Activated CD4-positive, alpha-beta T cell treated with anti-CD3 and anti-CD28 coated beads, Interleukin-2, amount 50 U/mL, for 48 hours (primary cell): ENCODE measurements at regions not wholly inside any gene's neighbourhood (a gene's known extent, or its start where the extent isn't known, plus 50 kb on each side); places are given as distances from the start of the nearest gene placed in this dataset.

Source experiments
- DNase-seq, 2 experiments: peaks; one replicate each; pipeline ENCODE4 v3.0.0-alpha.2; 2020

- no peak for DNase-seq
Measured at GRCh38 chr9:107933516-107933915, 443.9 kb upstream of the KLF4 start.

GRCh38 chr9:107933097-107933496 lies 443.5 kb upstream of the KLF4 start:
- no peak for DNase-seq

- no peak for DNase-seq
Measured at GRCh38 chr9:107932601-107933000, 443.0 kb upstream of the KLF4 start.

GRCh38 chr9:107932046-107932445 lies 442.5 kb upstream of the KLF4 start:
- DNase-seq, result no peak

- DNase-seq, result no peak
Measured at GRCh38 chr9:107931071-107931715, 441.6 kb upstream of the KLF4 start.

- no peak for DNase-seq
Measured at GRCh38 chr9:107929443-107929842, 439.9 kb upstream of the KLF4 start.

GRCh38 chr9:107928701-107929371 lies 439.3 kb upstream of the KLF4 start:
- DNase-seq, result no peak

- DNase-seq, result no peak
Measured at GRCh38 chr9:107927276-107927675, 437.7 kb upstream of the KLF4 start.

GRCh38 chr9:107925749-107926297 lies 436.3 kb upstream of the KLF4 start:
- DNase-seq, result no peak

- DNase-seq, result no peak
Measured at GRCh38 chr9:107922260-107922659, 432.7 kb upstream of the KLF4 start.

- DNase-seq, result no peak
Measured at GRCh38 chr9:107919263-107919662, 429.7 kb upstream of the KLF4 start.

- no peak for DNase-seq
Measured at GRCh38 chr9:107918749-107919148, 429.2 kb upstream of the KLF4 start.

GRCh38 chr9:107914151-107914550 lies 424.6 kb upstream of the KLF4 start:
- DNase-seq, result no peak

- no peak for DNase-seq
Measured at GRCh38 chr9:107907715-107908114, 418.1 kb upstream of the KLF4 start.

GRCh38 chr9:107907255-107907654 lies 417.7 kb upstream of the KLF4 start:
- DNase-seq, result no peak

- no peak for DNase-seq
Measured at GRCh38 chr9:107906074-107906473, 416.5 kb upstream of the KLF4 start.

- no peak for DNase-seq
Measured at GRCh38 chr9:107905308-107906020, 415.9 kb upstream of the KLF4 start.

- DNase-seq, result no peak
Measured at GRCh38 chr9:107899961-107900330, 410.4 kb upstream of the KLF4 start.

GRCh38 chr9:107898761-107899160 lies 409.2 kb upstream of the KLF4 start:
- no peak for DNase-seq

GRCh38 chr9:107896544-107896943 lies 407.0 kb upstream of the KLF4 start:
- no peak for DNase-seq

GRCh38 chr9:107895501-107896001 lies 406.0 kb upstream of the KLF4 start:
- DNase-seq, result no peak

- DNase-seq, result no peak
Measured at GRCh38 chr9:107894572-107895261, 405.1 kb upstream of the KLF4 start.

GRCh38 chr9:107890921-107891465 lies 401.4 kb upstream of the KLF4 start:
- DNase-seq, result no peak
